Neural progenitor cell (in vitro differentiated cells): ENCODE measurements at regions not wholly inside any gene's neighbourhood (a gene's known extent, or its start where the extent isn't known, plus 50 kb on each side); places are given as distances from the start of the nearest gene placed in this dataset.

Experiments
- DNase-seq: peaks from one replicate; pipeline ENCODE4 v3.0.0-alpha.2; 2016; ENCODE audit warnings: low spot score
- H2AFZ ChIP-seq: fragments of 200-600 bp; sonication (generic); replicated peaks from 2 replicates; pipeline ENCODE4 v1.6.1; 2016; ENCODE audit warnings: antibody characterized with exemption
- H3F3A ChIP-seq: fragments of 200-600 bp; sonication (generic); 2 replicates; pipeline ENCODE4 v1.6.1; 2016; ENCODE audit warnings: antibody characterized with exemption, low read depth
- H3K27ac ChIP-seq: fragments of 200-600 bp; sonication (generic); 2 replicates; pipeline ENCODE4 v1.5.1; 2016; ENCODE audit warnings: mild to moderate bottlenecking
- H3K27me3 ChIP-seq: fragments of 200-600 bp; sonication (generic); 2 replicates; pipeline ENCODE4 v1.6.1; 2016; ENCODE audit warnings: mild to moderate bottlenecking, moderate library complexity
- H3K36me3 ChIP-seq: fragments of 200-600 bp; sonication (generic); 2 replicates; pipeline ENCODE4 v1.5.1; 2016
- H3K4me1 ChIP-seq: fragments of 200-600 bp; sonication (generic); 2 replicates; pipeline ENCODE4 v1.6.1; 2016; ENCODE audit warnings: mixed run types
- H3K4me2 ChIP-seq: fragments of 200-600 bp; sonication (generic); 2 replicates; pipeline ENCODE4 v1.6.1; 2016
- H3K4me3 ChIP-seq: fragments of 200-600 bp; sonication (generic); 2 replicates; pipeline ENCODE4 v1.5.1; 2016
- H3K79me2 ChIP-seq: fragments of 200-600 bp; sonication (generic); 2 replicates; pipeline ENCODE4 v1.6.1; 2016; ENCODE audit warnings: low read depth
- H3K9ac ChIP-seq: fragments of 200-600 bp; sonication (generic); 2 replicates; pipeline ENCODE4 v1.6.1; 2016
- H3K9me3 ChIP-seq: fragments of 200-600 bp; sonication (generic); 2 replicates; pipeline ENCODE4 v1.5.1; 2016; ENCODE audit warnings: low read depth
- H4K20me1 ChIP-seq: fragments of 200-600 bp; sonication (generic); 2 replicates; pipeline ENCODE4 v1.6.1; 2016; ENCODE audit warnings: low read depth
- H3K27ac Mint-ChIP-seq: 3 replicates; pipeline ENCODE4 v1.8.0; 2021; ENCODE audit warnings: mixed read lengths
- H3K27me3 Mint-ChIP-seq: 2 replicates; pipeline ENCODE4 v1.8.0; 2022; ENCODE audit warnings: low read depth, mild to moderate bottlenecking, inconsistent platforms, moderate library complexity, mixed read lengths; ENCODE audit not compliant: insufficient read depth
- H3K36me3 Mint-ChIP-seq: 3 replicates; pipeline ENCODE4 v1.8.0; 2021; ENCODE audit warnings: mixed read lengths
- H3K4me1 Mint-ChIP-seq: 3 replicates; pipeline ENCODE4 v1.8.0; 2021; ENCODE audit warnings: mixed read lengths
- H3K4me3 Mint-ChIP-seq: 3 replicates; pipeline ENCODE4 v1.8.0; 2021; ENCODE audit warnings: mild to moderate bottlenecking, moderate library complexity, mixed read lengths
- H3K9me3 Mint-ChIP-seq: 3 replicates; pipeline ENCODE4 v1.8.0; 2020; ENCODE audit warnings: mixed read lengths
- EZH2 ChIP-seq: fragments of 200-600 bp; sonication (generic); IDR thresholded peaks from 2 replicates; pipeline ENCODE4 v1.6.1; 2017; ENCODE audit warnings: antibody characterized with exemption, mild to moderate bottlenecking, moderate library complexity
- EZH2phosphoT487 ChIP-seq: fragments of 200-600 bp; sonication (generic); IDR thresholded peaks from 2 replicates; pipeline ENCODE4 v1.6.1; 2017; ENCODE audit warnings: antibody characterized with exemption
- TF ChIP-seq, protein P1 (sequence below): fragments of 200-600 bp; sonication (generic); IDR thresholded peaks from 2 replicates; pipeline ENCODE4 v1.5.1; 2017; ENCODE audit warnings: antibody characterized with exemption, mild to moderate bottlenecking

DNA sequence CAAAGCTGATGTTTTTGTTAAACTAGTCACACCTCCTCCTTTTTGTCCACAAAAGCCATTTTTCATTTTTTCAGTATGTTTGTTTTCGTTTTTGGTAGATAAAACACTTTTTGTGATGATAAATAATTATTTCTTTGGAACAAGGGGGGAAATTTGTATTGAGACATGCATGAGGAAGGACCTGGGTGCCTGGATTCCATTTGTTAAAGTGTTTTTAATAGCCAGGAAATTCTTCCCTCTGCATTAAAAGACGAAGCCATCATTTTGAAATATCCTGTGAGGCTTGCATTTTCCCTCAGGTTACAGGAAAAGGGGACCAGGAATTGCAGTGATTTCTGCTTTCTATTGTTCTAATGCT, 52.1 kb upstream of the CTLA4 start:
- peaks cover 24% of the 10 kb centered on the region for H3K4me1 Mint-ChIP-seq
- no peak overlapping the region for H3K27ac ChIP-seq
- H4K20me1 ChIP-seq: no peaks in the 10 kb centered on the region
- H3F3A ChIP-seq: no peaks in the 10 kb centered on the region
- H3K79me2 ChIP-seq: no peaks in the 10 kb centered on the region
- H3K4me3 ChIP-seq: no peak overlapping the region
- no peak overlapping the region for H3K9ac ChIP-seq
- peaks cover 2% of the 10 kb centered on the region for H3K27me3 Mint-ChIP-seq
- H3K9me3 Mint-ChIP-seq: no peaks in the 10 kb centered on the region
- no peaks in the 10 kb centered on the region for H3K4me1 ChIP-seq
- no peak overlapping the region for H3K4me3 Mint-ChIP-seq
- peak overlapping the region; percentile 34 for H3K27ac Mint-ChIP-seq
- no peaks in the 10 kb centered on the region for H3K27me3 ChIP-seq
- no peak for DNase-seq
- H3K36me3 ChIP-seq: no peaks in the 10 kb centered on the region
- H3K9me3 ChIP-seq: no peaks in the 10 kb centered on the region
- peak overlapping the region; percentile 7 for H2AFZ ChIP-seq
- no peaks in the 10 kb centered on the region for H3K36me3 Mint-ChIP-seq
- no peak overlapping the region for H3K4me2 ChIP-seq
- TF ChIP-seq, protein P1, sequence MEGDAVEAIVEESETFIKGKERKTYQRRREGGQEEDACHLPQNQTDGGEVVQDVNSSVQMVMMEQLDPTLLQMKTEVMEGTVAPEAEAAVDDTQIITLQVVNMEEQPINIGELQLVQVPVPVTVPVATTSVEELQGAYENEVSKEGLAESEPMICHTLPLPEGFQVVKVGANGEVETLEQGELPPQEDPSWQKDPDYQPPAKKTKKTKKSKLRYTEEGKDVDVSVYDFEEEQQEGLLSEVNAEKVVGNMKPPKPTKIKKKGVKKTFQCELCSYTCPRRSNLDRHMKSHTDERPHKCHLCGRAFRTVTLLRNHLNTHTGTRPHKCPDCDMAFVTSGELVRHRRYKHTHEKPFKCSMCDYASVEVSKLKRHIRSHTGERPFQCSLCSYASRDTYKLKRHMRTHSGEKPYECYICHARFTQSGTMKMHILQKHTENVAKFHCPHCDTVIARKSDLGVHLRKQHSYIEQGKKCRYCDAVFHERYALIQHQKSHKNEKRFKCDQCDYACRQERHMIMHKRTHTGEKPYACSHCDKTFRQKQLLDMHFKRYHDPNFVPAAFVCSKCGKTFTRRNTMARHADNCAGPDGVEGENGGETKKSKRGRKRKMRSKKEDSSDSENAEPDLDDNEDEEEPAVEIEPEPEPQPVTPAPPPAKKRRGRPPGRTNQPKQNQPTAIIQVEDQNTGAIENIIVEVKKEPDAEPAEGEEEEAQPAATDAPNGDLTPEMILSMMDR: no peak
- TF ChIP-seq EZH2phosphoT487 (no peak), EZH2 (no peak)

GRCh38 chr2:203817147-203817546, 50.4 kb upstream of the CTLA4 start:
- H3K27me3 Mint-ChIP-seq: peaks cover 2% of the 10 kb centered on the region
- H3K4me3 Mint-ChIP-seq: no peak overlapping the region
- peak overlapping the region; percentile 22 for H3K27ac Mint-ChIP-seq
- H3K9me3 ChIP-seq: no peaks in the 10 kb centered on the region
- H3K27me3 ChIP-seq: no peaks in the 10 kb centered on the region
- no peak for DNase-seq
- no peaks in the 10 kb centered on the region for H3K4me1 ChIP-seq
- H3K4me1 Mint-ChIP-seq: peaks cover 20% of the 10 kb centered on the region
- no peaks in the 10 kb centered on the region for H3K36me3 Mint-ChIP-seq
- no peaks in the 10 kb centered on the region for H3K79me2 ChIP-seq
- H3K4me2 ChIP-seq: no peak overlapping the region
- H3F3A ChIP-seq: no peaks in the 10 kb centered on the region
- no peak overlapping the region for H3K4me3 ChIP-seq
- H3K27ac ChIP-seq: no peak overlapping the region
- H4K20me1 ChIP-seq: no peaks in the 10 kb centered on the region
- TF ChIP-seq EZH2phosphoT487 (no peak), EZH2 (no peak)
- TF ChIP-seq, protein P1: no peak
- H3K9ac ChIP-seq: no peak overlapping the region
- H3K36me3 ChIP-seq: no peaks in the 10 kb centered on the region
- no peak overlapping the region for H2AFZ ChIP-seq
- H3K9me3 Mint-ChIP-seq: no peaks in the 10 kb centered on the region
